KMS-11 (cell line): ENCODE measurements at regions not wholly inside any gene's neighbourhood (a gene's known extent, or its start where the extent isn't known, plus 50 kb on each side); places are given as distances from the start of the nearest gene placed in this dataset.
"Not testable (repeated sequence)": the region's sequence is repeated elsewhere in the genome, so short reads cannot be mapped to it uniquely, and the experiment has no call there.

Source experiments
- H2AFZ ChIP-seq: fragments of 200-600 bp; sonication (generic); 2 replicates; pipeline ENCODE4 v1.6.1; 2016; ENCODE audit warnings: antibody characterized with exemption, mixed run types, low read depth
- H3K27ac ChIP-seq: fragments of 200-600 bp; sonication (generic); 2 replicates; pipeline ENCODE4 v1.6.1; 2016; ENCODE audit warnings: mild to moderate bottlenecking, mixed run types
- H3K27me3 ChIP-seq: fragments of 200-600 bp; sonication (generic); 2 replicates; pipeline ENCODE4 v1.6.1; 2017; ENCODE audit warnings: mild to moderate bottlenecking, low read depth, mixed run types, moderate library complexity; ENCODE audit not compliant: insufficient read depth
- H3K36me3 ChIP-seq: fragments of 200-600 bp; sonication (generic); 2 replicates; pipeline ENCODE4 v1.6.1; 2017; ENCODE audit warnings: mild to moderate bottlenecking, mixed run types; ENCODE audit not compliant: insufficient read depth
- H3K4me1 ChIP-seq: fragments of 200-600 bp; sonication (generic); 2 replicates; pipeline ENCODE4 v1.6.1; 2016; ENCODE audit warnings: mild to moderate bottlenecking, low read depth, mixed run types; ENCODE audit not compliant: poor library complexity, severe bottlenecking
- H3K4me2 ChIP-seq: fragments of 200-600 bp; sonication (generic); 2 replicates; pipeline ENCODE4 v1.7.0; 2016; ENCODE audit warnings: mild to moderate bottlenecking, mixed run types
- H3K4me3 ChIP-seq: fragments of 200-600 bp; sonication (generic); IDR thresholded peaks from 2 replicates; pipeline ENCODE4 v1.6.1; 2017; ENCODE audit warnings: low read depth, low read length, mixed read lengths; ENCODE audit not compliant: insufficient read depth
- H3K79me2 ChIP-seq: fragments of 200-600 bp; sonication (generic); 2 replicates; pipeline ENCODE4 v1.6.1; 2016; ENCODE audit warnings: low read depth, mixed run types; ENCODE audit not compliant: insufficient read depth
- H3K9ac ChIP-seq: fragments of 200-600 bp; sonication (generic); 2 replicates; pipeline ENCODE4 v1.6.1; 2016; ENCODE audit warnings: mild to moderate bottlenecking, mixed run types
- H4K20me1 ChIP-seq: fragments of 200-600 bp; sonication (generic); 2 replicates; pipeline ENCODE4 v1.6.1; 2016; ENCODE audit warnings: mild to moderate bottlenecking, mixed run types; ENCODE audit not compliant: insufficient read depth
- TF ChIP-seq, protein P1 (sequence below): fragments of 200-600 bp; sonication (generic); conservative IDR thresholded peaks from 2 replicates; pipeline ENCODE4 v1.6.1; 2017; ENCODE audit warnings: low read depth, mild to moderate bottlenecking, antibody characterized with exemption, low read length, moderate library complexity, mixed read lengths

DNA sequence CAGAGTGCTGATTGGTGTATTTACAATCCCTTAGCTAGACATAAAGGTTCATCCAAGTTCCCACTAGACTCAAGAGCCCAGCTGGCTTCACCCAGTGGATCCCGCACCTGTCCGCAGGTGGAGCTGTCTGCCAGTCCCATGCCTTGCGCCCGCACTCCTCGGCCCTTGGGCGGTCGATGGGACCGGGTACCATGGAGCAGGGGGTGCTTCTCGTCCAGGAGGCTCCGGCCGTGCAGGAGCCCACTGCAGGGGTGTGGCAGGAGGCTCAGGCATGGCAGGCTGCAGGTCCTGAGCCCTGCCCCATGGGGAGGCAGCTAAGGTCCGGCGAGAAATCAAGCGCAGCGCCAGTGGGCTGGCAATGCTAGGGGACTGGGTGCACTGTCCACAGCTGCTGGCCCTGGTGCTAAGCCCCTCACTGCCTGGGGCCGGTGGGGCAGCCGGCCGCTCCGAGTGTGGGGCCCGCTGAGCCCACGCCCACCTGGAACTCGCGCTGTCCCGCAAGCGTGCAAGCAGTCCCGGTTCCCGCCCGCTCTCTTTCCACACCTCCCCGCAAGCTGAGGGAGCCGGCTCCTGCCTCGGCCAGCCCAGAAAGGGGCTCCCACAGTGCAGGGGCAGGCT lies 1206.3 kb downstream of the OTOL1 start:
- Histone ChIP-seq H3K4me1 (no peaks in the 10 kb centered on the region), H3K4me3 (no peak overlapping the region), H3K4me2 (no peak overlapping the region), H4K20me1 (no peaks in the 10 kb centered on the region), H2AFZ (no peak overlapping the region), H3K79me2 (no peaks in the 10 kb centered on the region), H3K27ac (no peak overlapping the region), H3K36me3 (no peaks in the 10 kb centered on the region), H3K9ac (no peak overlapping the region), H3K27me3 (no peaks in the 10 kb centered on the region)
- TF ChIP-seq, protein P1, sequence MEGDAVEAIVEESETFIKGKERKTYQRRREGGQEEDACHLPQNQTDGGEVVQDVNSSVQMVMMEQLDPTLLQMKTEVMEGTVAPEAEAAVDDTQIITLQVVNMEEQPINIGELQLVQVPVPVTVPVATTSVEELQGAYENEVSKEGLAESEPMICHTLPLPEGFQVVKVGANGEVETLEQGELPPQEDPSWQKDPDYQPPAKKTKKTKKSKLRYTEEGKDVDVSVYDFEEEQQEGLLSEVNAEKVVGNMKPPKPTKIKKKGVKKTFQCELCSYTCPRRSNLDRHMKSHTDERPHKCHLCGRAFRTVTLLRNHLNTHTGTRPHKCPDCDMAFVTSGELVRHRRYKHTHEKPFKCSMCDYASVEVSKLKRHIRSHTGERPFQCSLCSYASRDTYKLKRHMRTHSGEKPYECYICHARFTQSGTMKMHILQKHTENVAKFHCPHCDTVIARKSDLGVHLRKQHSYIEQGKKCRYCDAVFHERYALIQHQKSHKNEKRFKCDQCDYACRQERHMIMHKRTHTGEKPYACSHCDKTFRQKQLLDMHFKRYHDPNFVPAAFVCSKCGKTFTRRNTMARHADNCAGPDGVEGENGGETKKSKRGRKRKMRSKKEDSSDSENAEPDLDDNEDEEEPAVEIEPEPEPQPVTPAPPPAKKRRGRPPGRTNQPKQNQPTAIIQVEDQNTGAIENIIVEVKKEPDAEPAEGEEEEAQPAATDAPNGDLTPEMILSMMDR: no peak

DNA sequence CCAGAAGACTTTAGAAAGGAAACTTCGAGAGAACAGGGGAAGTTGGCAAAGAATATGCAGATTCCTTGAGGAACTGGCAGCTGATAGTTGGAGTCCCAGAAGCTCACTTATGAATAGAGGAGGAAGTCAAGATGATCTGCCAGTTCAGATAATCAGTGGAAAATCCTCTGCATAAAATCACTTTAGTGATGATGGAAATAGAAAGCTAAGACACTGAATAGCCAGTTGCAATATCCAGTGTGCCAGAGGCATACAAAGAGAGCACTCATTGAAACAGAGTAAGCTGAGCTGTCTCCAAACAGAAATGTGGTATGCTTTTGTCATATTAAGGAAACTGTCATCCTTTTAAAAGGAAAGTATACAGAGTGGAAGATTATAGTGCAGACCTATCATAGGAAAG lies 1207.6 kb downstream of the OTOL1 start:
- H2AFZ ChIP-seq: no peak overlapping the region
- no peak overlapping the region for H3K4me3 ChIP-seq
- H3K79me2 ChIP-seq: no peaks in the 10 kb centered on the region
- H3K9ac ChIP-seq: no peak overlapping the region
- no peak overlapping the region for H3K4me2 ChIP-seq
- TF ChIP-seq, protein P1: no peak
- H3K36me3 ChIP-seq: no peaks in the 10 kb centered on the region
- no peaks in the 10 kb centered on the region for H3K4me1 ChIP-seq
- H3K27ac ChIP-seq: no peak overlapping the region
- no peaks in the 10 kb centered on the region for H3K27me3 ChIP-seq
- H4K20me1 ChIP-seq: no peaks in the 10 kb centered on the region

DNA sequence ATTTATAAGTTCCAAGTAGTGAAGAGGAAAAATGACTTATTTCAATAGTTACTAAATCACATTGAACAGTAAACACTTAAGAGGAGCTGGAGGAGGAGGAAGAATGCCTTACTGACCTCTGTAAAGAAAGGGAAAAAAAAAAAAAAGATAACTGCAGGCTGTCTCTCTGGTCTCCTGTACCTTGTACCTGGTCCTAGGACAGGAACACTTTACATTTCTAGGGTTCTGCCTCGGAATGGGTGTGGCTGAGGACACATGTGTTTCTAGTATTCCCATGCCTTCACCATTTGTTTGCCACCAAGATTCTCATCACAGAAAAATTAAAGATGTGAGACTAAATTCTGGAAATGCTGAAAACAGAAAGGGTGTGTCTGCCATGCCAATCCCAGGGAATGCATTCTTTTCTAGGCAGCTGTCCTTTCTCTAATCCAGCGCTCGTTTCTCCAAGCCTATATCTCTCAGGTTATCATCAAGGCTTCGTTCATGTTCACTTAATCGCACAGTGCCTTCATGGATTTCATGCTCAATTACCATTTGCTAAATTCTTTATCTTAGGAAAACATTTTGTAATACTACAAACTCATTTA lies 1208.3 kb downstream of the OTOL1 start:
- Histone ChIP-seq H2AFZ (no peak overlapping the region), H4K20me1 (no peaks in the 10 kb centered on the region), H3K27me3 (no peaks in the 10 kb centered on the region), H3K79me2 (no peaks in the 10 kb centered on the region), H3K36me3 (no peaks in the 10 kb centered on the region), H3K4me3 (no peak overlapping the region), H3K27ac (no peak overlapping the region), H3K4me1 (no peaks in the 10 kb centered on the region), H3K4me2 (no peak overlapping the region), H3K9ac (no peak overlapping the region)
- TF ChIP-seq, protein P1: no peak

DNA sequence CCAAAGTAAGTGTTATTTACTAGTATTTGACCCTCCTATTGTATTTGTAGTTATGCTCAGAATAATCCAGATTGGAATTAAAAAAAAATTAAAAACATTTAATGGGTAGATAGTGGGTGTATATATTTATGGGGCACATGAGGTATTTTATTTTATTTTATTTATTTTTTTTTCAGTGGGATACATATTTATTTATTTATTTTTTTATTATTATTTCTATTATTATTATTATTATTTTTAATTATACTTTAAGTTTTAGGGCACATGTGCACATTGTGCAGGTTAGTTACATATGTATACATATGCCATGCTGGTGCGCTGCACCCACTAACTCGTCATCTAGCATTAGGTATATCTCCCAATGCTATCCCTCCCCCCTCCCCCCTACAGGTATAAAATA lies 1211.8 kb downstream of the OTOL1 start:
- not testable (repeated sequence) for H3K79me2 ChIP-seq, H3K4me3 ChIP-seq, H4K20me1 ChIP-seq, H3K4me2 ChIP-seq, H2AFZ ChIP-seq, H3K4me1 ChIP-seq, H3K9ac ChIP-seq, H3K36me3 ChIP-seq, H3K27me3 ChIP-seq, H3K27ac ChIP-seq

DNA sequence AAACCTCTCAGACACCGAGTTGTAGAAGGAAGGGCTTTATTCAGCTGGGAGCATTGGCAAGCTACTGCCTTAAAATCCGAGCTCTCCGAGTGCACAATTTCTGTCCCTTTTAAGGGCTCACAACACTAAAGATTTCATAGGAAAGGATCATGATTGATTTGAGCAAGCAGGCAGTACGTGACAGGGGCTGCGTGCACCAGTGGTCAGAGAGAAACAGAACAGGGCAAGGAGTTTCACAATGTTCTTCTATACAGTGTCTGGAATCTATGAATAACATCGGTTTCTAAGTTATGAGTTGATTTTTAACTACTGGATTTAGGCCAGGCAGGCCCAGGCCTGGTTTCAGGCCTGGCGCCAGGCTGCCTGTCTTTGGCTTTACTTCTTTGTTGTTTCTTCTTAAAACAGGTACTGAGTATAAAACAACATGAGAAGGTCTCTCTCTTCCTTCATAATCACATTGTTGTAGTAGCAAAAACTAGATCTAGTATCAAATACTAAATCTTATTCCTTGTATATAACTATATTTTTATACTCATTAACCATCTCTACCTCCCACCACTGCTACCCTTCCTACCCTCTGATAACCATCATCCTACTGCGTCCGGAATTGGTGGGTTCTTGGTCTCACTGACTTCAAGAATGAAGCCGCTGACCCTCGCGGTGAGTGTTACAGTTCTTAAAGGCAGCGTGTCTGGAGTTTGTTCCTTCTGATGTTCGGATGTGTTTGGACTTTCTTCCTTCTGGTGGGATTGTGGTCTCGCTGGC lies 1212.5 kb downstream of the OTOL1 start:
- not testable (repeated sequence) for H2AFZ ChIP-seq, H3K27ac ChIP-seq, H3K27me3 ChIP-seq, H3K4me3 ChIP-seq, H4K20me1 ChIP-seq, H3K36me3 ChIP-seq, H3K4me1 ChIP-seq, H3K9ac ChIP-seq, H3K4me2 ChIP-seq, H3K79me2 ChIP-seq
